T-helper 2 cell treated with Interferon-gamma antibody and Interleukin-4, amounts not matched to agents 5 μg/mL and 100 μg/mL, for 36 hours (primary cell): ENCODE measurements at regions not wholly inside any gene's neighbourhood (a gene's known extent, or its start where the extent isn't known, plus 50 kb on each side); places are given as distances from the start of the nearest gene placed in this dataset.
"Not testable (repeated sequence)": the region's sequence is repeated elsewhere in the genome, so short reads cannot be mapped to it uniquely, and the experiment has no call there.

Source experiments
- DNase-seq: peaks from one replicate; pipeline ENCODE4 v3.0.0; 2021; ENCODE audit warnings: low spot score
- H3K27ac Mint-ChIP-seq: one replicate; pipeline ENCODE4 v1.8.0; 2021; ENCODE audit warnings: mild to moderate bottlenecking, mixed read lengths
- H3K27me3 Mint-ChIP-seq: one replicate; pipeline ENCODE4 v1.8.0; 2021; ENCODE audit warnings: low read depth, mixed read lengths
- H3K36me3 Mint-ChIP-seq: one replicate; pipeline ENCODE4 v1.8.0; 2021; ENCODE audit warnings: low read depth, mixed read lengths
- H3K4me1 Mint-ChIP-seq: one replicate; pipeline ENCODE4 v1.8.0; 2021; ENCODE audit warnings: low read depth, mixed read lengths
- H3K4me3 Mint-ChIP-seq: one replicate; pipeline ENCODE4 v1.8.0; 2022; ENCODE audit warnings: mild to moderate bottlenecking, moderate library complexity, mixed read lengths
- H3K9me3 Mint-ChIP-seq: one replicate; pipeline ENCODE4 v1.8.0; 2021; ENCODE audit warnings: mixed read lengths

- H3K27me3 Mint-ChIP-seq, result no peaks in the 10 kb centered on the region
- no peak overlapping the region for H3K27ac Mint-ChIP-seq
- H3K36me3 Mint-ChIP-seq, result no peaks in the 10 kb centered on the region
- no peaks in the 10 kb centered on the region for H3K4me1 Mint-ChIP-seq
- DNase-seq, result no peak
- no peaks in the 10 kb centered on the region for H3K9me3 Mint-ChIP-seq
- H3K4me3 Mint-ChIP-seq, result no peak overlapping the region
These were observed 285.3 kb upstream of the KITLG start for GRCh38 chr12:88865537-88865936.

DNA sequence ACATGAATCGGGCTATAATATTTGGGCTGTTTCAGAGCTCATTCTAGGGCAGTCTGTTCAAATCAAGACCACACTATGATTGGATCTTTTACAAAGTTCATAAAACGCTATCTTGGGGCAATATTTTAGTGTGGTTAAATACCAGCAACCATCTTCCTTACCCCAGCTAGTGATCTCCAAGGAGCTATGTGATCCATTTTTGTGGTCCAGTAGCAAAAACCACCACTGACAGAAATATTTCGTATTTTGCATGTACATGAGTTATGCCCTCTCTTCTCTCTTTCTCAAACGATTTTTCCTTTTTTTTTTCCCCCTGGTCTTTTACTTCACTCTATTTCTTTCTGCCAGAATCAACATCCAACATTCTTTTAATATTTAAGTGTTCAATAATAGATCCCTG, 280.6 kb upstream of the KITLG start:
- no peak for DNase-seq
- Mint-ChIP-seq H3K9me3 (no peaks in the 10 kb centered on the region), H3K27me3 (no peaks in the 10 kb centered on the region), H3K4me1 (no peaks in the 10 kb centered on the region), H3K4me3 (no peak overlapping the region), H3K36me3 (no peaks in the 10 kb centered on the region), H3K27ac (no peak overlapping the region)

DNA sequence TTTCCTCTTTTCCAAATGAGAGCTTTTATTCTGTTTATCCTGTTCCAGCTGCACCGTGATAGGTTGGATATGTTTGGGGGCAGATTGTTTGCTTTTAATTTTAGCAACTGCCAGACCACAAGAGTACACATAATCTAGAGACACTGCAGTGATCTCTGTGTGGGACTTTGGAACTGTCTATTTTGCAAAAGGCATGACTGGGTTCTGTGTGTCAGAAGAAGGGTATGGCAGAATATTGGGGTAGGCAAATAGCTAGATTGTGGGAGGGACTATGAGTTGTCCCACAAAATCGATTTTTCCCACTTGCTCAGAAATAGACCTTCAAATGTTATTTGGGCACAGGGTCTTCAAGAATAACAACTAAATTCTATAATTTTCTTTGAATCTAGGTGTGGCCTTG, 275.9 kb upstream of the KITLG start:
- Mint-ChIP-seq H3K27ac (no peak overlapping the region), H3K9me3 (no peaks in the 10 kb centered on the region), H3K4me3 (no peak overlapping the region), H3K27me3 (no peaks in the 10 kb centered on the region), H3K4me1 (no peaks in the 10 kb centered on the region), H3K36me3 (no peaks in the 10 kb centered on the region)
- no peak for DNase-seq

GRCh38 chr12:88855301-88855700, 275.0 kb upstream of the KITLG start:
- H3K4me1 Mint-ChIP-seq, result no peaks in the 10 kb centered on the region
- H3K4me3 Mint-ChIP-seq, result no peak overlapping the region
- H3K27ac Mint-ChIP-seq, result no peak overlapping the region

DNA sequence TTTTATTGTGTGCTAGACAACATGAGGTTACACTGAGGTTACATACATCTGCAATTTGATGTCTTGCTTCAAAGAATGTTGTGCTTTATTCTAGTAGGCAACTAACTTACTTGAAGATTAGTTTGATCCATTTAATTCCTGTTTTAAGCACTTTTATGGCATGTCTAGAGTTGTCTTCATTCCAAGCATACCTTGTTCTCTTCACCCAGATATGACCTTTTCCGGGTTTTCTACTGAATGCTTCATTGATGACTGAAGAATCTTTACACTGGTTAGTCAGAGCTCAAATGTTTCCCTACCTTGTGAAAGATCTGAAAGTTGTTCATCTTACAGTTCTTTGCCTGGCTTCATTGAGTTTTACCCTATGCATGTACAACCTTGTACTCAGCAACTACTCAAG, 274.0 kb upstream of the KITLG start:
- Mint-ChIP-seq H3K4me1 (no peaks in the 10 kb centered on the region), H3K27me3 (no peaks in the 10 kb centered on the region), H3K9me3 (no peaks in the 10 kb centered on the region), H3K27ac (no peak overlapping the region), H3K36me3 (no peaks in the 10 kb centered on the region), H3K4me3 (no peak overlapping the region)
- DNase-seq, result no peak

More at GRCh38 chr12:88855301-88855700, 275.0 kb upstream of the KITLG start:
- no peak for DNase-seq
- no peaks in the 10 kb centered on the region for H3K36me3 Mint-ChIP-seq
- H3K27me3 Mint-ChIP-seq, result no peaks in the 10 kb centered on the region
- no peaks in the 10 kb centered on the region for H3K9me3 Mint-ChIP-seq

DNA sequence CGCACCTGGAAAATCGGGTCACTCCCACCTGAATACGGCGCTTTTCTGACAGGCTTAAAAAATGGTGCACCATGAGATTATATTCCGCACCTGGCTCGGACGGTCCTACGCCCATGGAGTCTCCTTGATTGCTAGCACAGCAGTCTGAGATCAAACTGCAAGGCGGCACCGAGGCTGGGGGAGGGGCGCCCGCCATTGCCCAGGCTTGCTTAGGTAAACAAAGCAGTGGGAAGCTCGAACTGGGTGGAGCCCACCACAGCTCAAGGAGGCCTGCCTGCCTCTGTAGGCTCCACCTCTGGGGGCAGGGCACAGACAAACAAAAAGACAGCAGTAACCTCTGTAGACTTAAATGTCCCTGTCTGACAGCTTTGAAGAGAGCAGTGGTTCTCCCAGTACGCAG, 267.0 kb upstream of the KITLG start:
- H3K36me3 Mint-ChIP-seq, DNase-seq, H3K4me1 Mint-ChIP-seq, H3K27ac Mint-ChIP-seq, H3K4me3 Mint-ChIP-seq, H3K27me3 Mint-ChIP-seq, H3K9me3 Mint-ChIP-seq: not testable (repeated sequence)

GRCh38 chr12:88844426-88844825, 264.2 kb upstream of the KITLG start:
- H3K4me1 Mint-ChIP-seq, result no peaks in the 10 kb centered on the region
- no peaks in the 10 kb centered on the region for H3K27me3 Mint-ChIP-seq
- no peak for DNase-seq
- H3K36me3 Mint-ChIP-seq, result no peaks in the 10 kb centered on the region
- no peak overlapping the region for H3K4me3 Mint-ChIP-seq
- peaks cover under 1% of the 10 kb centered on the region for H3K9me3 Mint-ChIP-seq
- H3K27ac Mint-ChIP-seq, result no peak overlapping the region

GRCh38 chr12:88842314-88842713, 262.0 kb upstream of the KITLG start:
- no peaks in the 10 kb centered on the region for H3K36me3 Mint-ChIP-seq
- no peaks in the 10 kb centered on the region for H3K27me3 Mint-ChIP-seq

DNA sequence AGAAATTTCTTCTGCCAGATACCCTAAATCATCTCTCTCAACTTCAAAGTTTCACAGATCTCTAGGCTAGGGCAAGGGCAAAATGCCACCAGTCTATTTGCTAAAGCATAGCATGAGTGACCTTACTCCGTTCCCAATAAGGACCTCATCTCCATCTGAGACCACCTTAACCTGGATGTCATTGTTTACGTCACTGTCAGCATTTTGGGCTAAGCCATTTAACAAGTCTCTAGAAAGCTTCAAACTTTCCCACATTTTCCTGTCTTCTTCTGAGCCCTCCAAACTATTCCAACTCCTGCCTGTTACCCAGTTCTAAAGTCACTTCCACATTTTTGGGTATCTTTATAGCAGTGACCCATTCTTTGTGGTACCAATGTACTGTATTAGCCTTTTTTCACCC, 259.2 kb upstream of the KITLG start:
- Mint-ChIP-seq H3K4me3 (no peak overlapping the region), H3K36me3 (no peaks in the 10 kb centered on the region), H3K27ac (no peak overlapping the region)

More at GRCh38 chr12:88842314-88842713, 262.0 kb upstream of the KITLG start:
- H3K27ac Mint-ChIP-seq, result no peak overlapping the region
- peaks cover 4% of the 10 kb centered on the region for H3K9me3 Mint-ChIP-seq
- no peaks in the 10 kb centered on the region for H3K4me1 Mint-ChIP-seq
- H3K4me3 Mint-ChIP-seq, result no peak overlapping the region
- no peak for DNase-seq

DNA sequence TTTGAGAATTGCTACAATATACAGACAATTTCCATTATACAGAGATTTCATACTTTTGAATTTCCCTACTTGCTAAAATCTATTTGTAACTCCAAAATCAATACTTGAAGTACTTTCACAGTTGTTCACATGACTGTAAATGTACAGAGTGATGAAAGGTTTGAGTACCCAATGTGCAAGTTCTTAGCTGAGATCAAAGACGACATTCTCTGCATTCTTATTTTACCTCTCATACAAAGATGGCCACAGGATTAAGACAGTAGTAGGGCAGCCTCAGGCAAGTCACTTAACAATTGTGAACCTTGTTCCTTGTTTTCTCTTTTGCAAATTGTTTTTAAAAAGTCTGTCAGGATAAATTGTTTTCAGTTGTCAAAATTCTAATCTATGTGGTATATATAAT, 255.9 kb upstream of the KITLG start:
- H3K4me1 Mint-ChIP-seq, result no peaks in the 10 kb centered on the region
- no peak overlapping the region for H3K27ac Mint-ChIP-seq
- H3K9me3 Mint-ChIP-seq, result peaks cover 9% of the 10 kb centered on the region
- H3K27me3 Mint-ChIP-seq, result no peaks in the 10 kb centered on the region
- H3K36me3 Mint-ChIP-seq, result no peaks in the 10 kb centered on the region
- no peak for DNase-seq
- no peak overlapping the region for H3K4me3 Mint-ChIP-seq

More for the DNA sequence above, 259.2 kb upstream of the KITLG start:
- peaks cover 4% of the 10 kb centered on the region for H3K9me3 Mint-ChIP-seq
- H3K27me3 Mint-ChIP-seq, result no peaks in the 10 kb centered on the region
- DNase-seq, result no peak
- H3K4me1 Mint-ChIP-seq, result no peaks in the 10 kb centered on the region

DNA sequence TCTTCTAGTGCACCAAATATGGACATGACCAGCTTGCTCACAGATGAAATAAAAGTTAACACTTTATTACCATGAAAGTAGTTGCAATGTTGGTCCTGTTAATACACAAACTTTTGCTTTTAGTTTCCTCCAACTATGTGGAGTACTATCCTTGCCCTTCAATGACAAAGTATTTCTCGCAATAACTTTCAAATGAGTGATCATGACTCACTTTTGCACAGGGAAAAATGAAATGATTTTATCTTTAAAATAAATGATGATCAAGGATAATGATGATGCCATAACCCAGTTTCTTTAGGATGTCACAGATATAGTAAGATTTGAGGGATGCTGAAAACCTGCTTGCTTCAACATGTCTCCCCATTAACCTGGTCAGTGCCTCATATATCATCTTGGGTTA, 254.0 kb upstream of the KITLG start:
- no peak for DNase-seq
- Mint-ChIP-seq H3K27me3 (no peaks in the 10 kb centered on the region), H3K4me1 (no peaks in the 10 kb centered on the region), H3K27ac (no peak overlapping the region), H3K9me3 (peaks cover 8% of the 10 kb centered on the region), H3K4me3 (no peak overlapping the region), H3K36me3 (no peaks in the 10 kb centered on the region)

DNA sequence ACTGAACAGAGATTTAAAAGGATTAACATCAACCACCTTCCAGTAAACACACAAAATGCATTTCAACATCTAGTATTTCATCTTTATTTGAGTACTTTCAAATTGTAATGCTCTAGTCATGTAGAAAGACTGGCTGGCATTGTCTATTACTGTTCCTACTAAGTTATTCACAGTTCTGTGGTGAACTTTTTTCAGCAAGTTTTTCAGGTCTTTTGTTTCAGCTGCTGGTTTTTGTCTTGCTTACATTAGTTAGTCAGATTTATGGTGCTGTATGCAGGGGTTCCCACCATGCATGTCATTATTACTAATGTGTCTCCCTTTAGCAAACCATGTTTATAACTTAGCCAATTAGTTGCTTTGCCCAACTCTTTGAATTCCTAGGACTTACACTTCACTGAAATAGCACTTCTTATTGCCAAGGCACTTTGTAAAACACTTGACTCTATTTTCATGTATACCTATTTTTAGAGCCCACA, 253.4 kb upstream of the KITLG start:
- Mint-ChIP-seq H3K27me3 (no peaks in the 10 kb centered on the region), H3K4me3 (no peak overlapping the region), H3K27ac (no peak overlapping the region), H3K4me1 (no peaks in the 10 kb centered on the region), H3K36me3 (no peaks in the 10 kb centered on the region), H3K9me3 (peaks cover 7% of the 10 kb centered on the region)
- DNase-seq, result no peak

- not testable (repeated sequence) for H3K36me3 Mint-ChIP-seq, H3K4me1 Mint-ChIP-seq, H3K9me3 Mint-ChIP-seq, DNase-seq, H3K27ac Mint-ChIP-seq, H3K27me3 Mint-ChIP-seq, H3K4me3 Mint-ChIP-seq
These were observed 248.3 kb upstream of the KITLG start for GRCh38 chr12:88828537-88828936.

DNA sequence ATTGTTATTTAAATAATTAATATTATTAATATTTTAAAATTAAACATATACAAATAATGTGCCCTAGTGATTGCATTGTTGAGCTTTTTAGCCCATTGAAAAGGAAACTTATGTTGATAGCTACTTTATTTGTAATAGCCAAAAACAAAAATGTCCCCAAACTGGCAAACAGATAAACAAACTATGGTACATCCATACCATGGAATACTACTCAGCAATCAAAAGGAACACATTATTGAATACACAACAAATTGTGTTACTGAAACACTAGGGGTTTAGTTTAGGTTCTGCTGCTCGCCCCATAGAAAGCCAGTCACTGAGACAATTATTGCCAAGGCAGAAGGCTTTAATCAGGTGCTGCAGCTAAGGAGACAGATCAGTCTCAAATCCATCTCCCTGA, 239.7 kb upstream of the KITLG start:
- no peak overlapping the region for H3K4me3 Mint-ChIP-seq
- no peaks in the 10 kb centered on the region for H3K36me3 Mint-ChIP-seq
- H3K4me1 Mint-ChIP-seq, result no peaks in the 10 kb centered on the region
- no peaks in the 10 kb centered on the region for H3K27me3 Mint-ChIP-seq
- no peak for DNase-seq
- no peaks in the 10 kb centered on the region for H3K9me3 Mint-ChIP-seq
- no peak overlapping the region for H3K27ac Mint-ChIP-seq

- Mint-ChIP-seq H3K27me3 (no peaks in the 10 kb centered on the region), H3K4me3 (no peak overlapping the region), H3K9me3 (no peaks in the 10 kb centered on the region), H3K4me1 (no peaks in the 10 kb centered on the region), H3K36me3 (no peaks in the 10 kb centered on the region), H3K27ac (no peak overlapping the region)
- DNase-seq, result no peak
These were observed 235.9 kb upstream of the KITLG start for GRCh38 chr12:88816201-88816600.
